ENCODE measurements at regions not wholly inside any gene's neighbourhood (a gene's known extent, or its start where the extent isn't known, plus 50 kb on each side); places are given as distances from the start of the nearest gene placed in this dataset.

DNA sequence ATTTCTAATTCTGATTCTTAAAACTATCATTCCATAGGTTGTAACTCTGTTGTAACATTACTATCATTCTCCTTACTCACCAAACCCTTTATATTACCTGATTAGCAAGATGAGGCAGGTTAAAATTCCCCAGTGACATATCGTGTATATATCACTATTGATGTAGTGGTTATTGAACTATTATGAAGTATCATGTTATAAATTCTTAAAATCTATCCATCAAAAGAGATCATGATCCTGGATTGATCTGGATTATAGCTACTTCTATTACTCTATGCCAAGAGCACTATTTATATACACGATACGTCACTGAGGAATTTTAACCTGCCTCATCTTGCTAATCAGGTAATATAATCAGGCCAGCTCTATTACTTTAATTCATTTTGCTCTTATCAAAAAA, 533.9 kb downstream of the SLITRK6 start:
- TF ChIP-seq, protein P1, sequence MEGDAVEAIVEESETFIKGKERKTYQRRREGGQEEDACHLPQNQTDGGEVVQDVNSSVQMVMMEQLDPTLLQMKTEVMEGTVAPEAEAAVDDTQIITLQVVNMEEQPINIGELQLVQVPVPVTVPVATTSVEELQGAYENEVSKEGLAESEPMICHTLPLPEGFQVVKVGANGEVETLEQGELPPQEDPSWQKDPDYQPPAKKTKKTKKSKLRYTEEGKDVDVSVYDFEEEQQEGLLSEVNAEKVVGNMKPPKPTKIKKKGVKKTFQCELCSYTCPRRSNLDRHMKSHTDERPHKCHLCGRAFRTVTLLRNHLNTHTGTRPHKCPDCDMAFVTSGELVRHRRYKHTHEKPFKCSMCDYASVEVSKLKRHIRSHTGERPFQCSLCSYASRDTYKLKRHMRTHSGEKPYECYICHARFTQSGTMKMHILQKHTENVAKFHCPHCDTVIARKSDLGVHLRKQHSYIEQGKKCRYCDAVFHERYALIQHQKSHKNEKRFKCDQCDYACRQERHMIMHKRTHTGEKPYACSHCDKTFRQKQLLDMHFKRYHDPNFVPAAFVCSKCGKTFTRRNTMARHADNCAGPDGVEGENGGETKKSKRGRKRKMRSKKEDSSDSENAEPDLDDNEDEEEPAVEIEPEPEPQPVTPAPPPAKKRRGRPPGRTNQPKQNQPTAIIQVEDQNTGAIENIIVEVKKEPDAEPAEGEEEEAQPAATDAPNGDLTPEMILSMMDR (IDR thresholded peaks at IDR 0.05; ENCODE audit: insufficient read depth, missing control alignments): no peak
- no peak for DNase-seq (ENCODE audit: insufficient read length, low spot score)
- no peak for FAIRE-seq

DNA sequence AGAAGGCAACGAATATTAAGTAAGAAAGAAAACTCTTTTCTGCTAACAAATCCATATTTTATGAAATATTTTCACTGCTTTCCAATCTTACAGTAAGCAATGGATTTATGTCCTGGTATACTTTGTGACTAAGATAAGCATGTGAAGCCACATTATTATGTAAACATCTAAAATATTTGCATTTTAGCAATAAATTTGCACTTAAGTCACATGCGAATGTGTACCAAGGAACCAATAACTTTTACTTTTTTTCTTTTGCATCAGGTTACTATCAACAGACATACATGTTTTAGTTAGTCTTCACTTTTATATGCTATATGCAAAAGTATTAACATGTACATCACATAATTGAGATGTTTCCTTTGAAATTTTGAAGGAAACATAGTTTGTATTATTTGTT, 536.7 kb downstream of the SLITRK6 start:
- DNase-seq (ENCODE audit: insufficient read length, low spot score): no peak
- TF ChIP-seq, protein P1 (IDR thresholded peaks at IDR 0.05; ENCODE audit: insufficient read depth, missing control alignments): no peak
- FAIRE-seq: no peak

DNA sequence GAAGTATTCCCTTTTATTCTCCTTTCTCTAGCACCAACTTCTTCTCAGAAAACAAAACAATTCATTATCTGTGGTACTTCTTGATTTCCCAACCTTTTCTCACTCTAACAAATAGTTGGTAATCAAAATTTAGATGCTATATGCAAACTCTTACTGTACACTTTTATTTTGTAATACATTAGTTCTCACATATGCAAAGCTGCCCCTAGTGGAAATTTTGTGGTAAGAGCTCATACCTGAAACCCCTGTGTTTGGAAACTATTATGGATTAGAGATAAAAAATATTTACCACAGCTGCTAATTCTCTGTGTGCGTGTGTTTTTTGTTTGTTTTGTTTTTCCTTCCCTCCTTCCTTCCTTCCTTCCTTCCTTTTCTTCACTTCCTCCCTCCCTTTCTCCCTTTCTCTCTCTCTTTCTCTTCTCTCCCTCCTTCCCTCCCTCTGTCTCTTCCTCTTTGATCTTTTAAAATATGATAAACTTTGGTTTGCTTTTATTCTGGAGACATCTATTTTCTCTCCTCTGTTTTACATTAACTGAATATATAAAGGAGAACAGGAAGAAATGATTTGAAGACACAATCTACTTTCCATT, 537.4 kb downstream of the SLITRK6 start:
- TF ChIP-seq, protein P1 (IDR thresholded peaks at IDR 0.05; ENCODE audit: insufficient read depth, missing control alignments): peak; percentile 36
- FAIRE-seq (no peak), DNase-seq (ENCODE audit: insufficient read length, low spot score) (no peak)

DNA sequence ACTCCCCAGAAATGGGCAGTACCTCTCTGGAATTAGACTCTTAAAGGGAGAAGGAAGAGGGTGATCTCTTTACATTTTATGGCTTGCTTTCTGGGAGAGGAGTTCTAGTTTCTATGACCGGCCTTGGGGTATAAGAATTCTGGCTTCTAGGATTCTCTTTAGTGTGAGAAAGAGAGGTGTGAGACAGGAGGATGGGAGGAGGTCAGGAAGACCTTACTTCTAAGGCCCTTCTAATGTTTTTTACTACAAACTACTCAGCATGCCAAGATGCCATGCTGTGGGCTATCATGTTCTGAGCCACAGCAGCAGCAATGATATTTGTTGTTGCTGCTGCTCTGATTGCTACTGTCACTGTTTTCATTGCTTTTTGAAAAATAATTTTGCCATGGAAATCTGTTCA, 538.3 kb downstream of the SLITRK6 start:
- TF ChIP-seq, protein P1 (IDR thresholded peaks at IDR 0.05; ENCODE audit: insufficient read depth, missing control alignments): no peak
- FAIRE-seq (no peak), DNase-seq (ENCODE audit: insufficient read length, low spot score) (no peak)

DNA sequence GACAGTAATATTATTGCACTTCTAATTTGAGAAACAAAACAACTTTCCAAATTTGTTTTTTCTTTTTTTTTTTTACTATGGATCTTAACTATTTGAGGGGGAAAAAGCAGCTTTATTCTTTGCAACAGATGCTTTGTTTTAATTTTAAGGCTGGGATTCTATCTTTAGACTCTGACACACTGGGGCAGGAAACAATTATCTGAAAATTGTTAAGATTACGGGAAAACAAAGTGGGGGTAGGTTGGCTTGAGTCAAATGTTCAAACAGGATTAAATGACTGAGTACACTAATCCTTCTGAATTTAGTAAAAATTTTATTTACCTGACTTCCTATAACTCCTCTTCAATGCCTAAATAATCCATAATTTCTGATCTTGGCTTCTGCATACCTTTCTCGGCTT, 543.2 kb downstream of the SLITRK6 start:
- no peak for FAIRE-seq
- TF ChIP-seq, protein P1 (IDR thresholded peaks at IDR 0.05; ENCODE audit: insufficient read depth, missing control alignments): no peak
- no peak for DNase-seq (ENCODE audit: insufficient read length, low spot score)

DNA sequence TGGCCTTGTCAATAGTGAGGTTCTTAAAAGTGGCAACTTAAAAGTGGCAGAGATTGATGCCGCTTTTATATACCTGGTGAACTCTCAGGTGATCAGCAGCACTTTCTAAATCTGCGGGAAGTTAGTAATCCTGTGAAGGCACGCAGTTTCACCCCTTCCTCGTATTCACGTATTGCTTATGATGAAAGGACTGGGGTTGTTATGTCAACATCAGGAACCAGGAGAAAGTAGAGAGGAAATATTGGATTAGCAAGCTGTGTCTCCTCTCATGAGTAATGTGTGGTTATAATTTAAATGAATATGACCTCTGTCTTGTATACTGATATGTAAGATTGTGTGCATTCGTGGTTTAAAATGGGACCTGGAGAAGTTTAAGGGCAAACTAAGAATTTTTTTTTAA, 544.6 kb downstream of the SLITRK6 start:
- no peak for DNase-seq (ENCODE audit: insufficient read length, low spot score)
- TF ChIP-seq, protein P1 (IDR thresholded peaks at IDR 0.05; ENCODE audit: insufficient read depth, missing control alignments): no peak
- FAIRE-seq: no peak

DNA sequence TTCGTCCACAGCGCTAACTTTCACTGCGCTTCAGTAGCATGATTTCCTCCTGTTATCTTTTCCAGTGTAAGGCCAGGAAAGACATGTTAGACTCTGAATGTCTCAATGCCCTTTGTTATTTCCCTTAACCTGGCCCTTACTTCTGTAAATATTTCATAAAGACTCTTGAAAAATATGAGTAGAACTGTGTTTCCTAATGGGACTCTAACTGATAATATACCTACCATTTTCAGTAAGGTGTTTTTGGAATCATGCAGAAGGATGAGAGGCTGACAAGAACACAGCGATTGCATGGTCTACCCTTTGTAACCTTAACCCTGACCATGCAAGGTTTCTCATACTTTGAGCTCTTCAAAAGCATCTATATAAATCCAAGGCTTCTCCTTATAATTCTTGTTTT, 550.1 kb downstream of the SLITRK6 start:
- DNase-seq (ENCODE audit: insufficient read length, low spot score): no peak
- TF ChIP-seq, protein P1 (IDR thresholded peaks at IDR 0.05; ENCODE audit: insufficient read depth, missing control alignments): no peak
- FAIRE-seq: no peak
